SKM-1 treated with dmso at 0.1 percent for 144 hours (cell line): ENCODE measurements at regions not wholly inside any gene's neighbourhood (a gene's known extent, or its start where the extent isn't known, plus 50 kb on each side); places are given as distances from the start of the nearest gene placed in this dataset.

ENCODE experiments used
- DNase-seq: peaks from one replicate; lab custom pipeline; 2025; ENCODE audit not compliant: unreplicated experiment; lab: John Stamatoyannopoulos, UW

GRCh38 chr7:25863005-25863728 lies 288.8 kb upstream of the NFE2L3 start:
- DNase-seq, result no peak

GRCh38 chr7:25863729-25864110 lies 288.3 kb upstream of the NFE2L3 start:
- no peak for DNase-seq

- no peak for DNase-seq
These were observed 287.5 kb upstream of the NFE2L3 start for GRCh38 chr7:25864511-25864910.

GRCh38 chr7:25864943-25865751 lies 286.9 kb upstream of the NFE2L3 start:
- DNase-seq, result no peak

GRCh38 chr7:25868509-25868908 lies 283.5 kb upstream of the NFE2L3 start:
- no peak for DNase-seq

- no peak for DNase-seq
These were observed 281.4 kb upstream of the NFE2L3 start for GRCh38 chr7:25870574-25870973.

- no peak for DNase-seq
These were observed 275.9 kb upstream of the NFE2L3 start for GRCh38 chr7:25876092-25876491.

GRCh38 chr7:25877802-25878789 lies 273.9 kb upstream of the NFE2L3 start:
- DNase-seq, result no peak

- no peak for DNase-seq
These were observed 272.2 kb upstream of the NFE2L3 start for GRCh38 chr7:25879799-25880198.

- DNase-seq, result no peak
These were observed 270.5 kb upstream of the NFE2L3 start for GRCh38 chr7:25881317-25882037.

GRCh38 chr7:25882151-25882773 lies 269.7 kb upstream of the NFE2L3 start:
- no peak for DNase-seq

- DNase-seq, result no peak
These were observed 267.7 kb upstream of the NFE2L3 start for GRCh38 chr7:25884265-25884828.

- no peak for DNase-seq
These were observed 266.9 kb upstream of the NFE2L3 start for GRCh38 chr7:25885057-25885576.

GRCh38 chr7:25886387-25887240 lies 265.4 kb upstream of the NFE2L3 start:
- no peak for DNase-seq

- DNase-seq, result no peak
These were observed 264.7 kb upstream of the NFE2L3 start for GRCh38 chr7:25887266-25887665.

- DNase-seq, result no peak
These were observed 264.0 kb upstream of the NFE2L3 start for GRCh38 chr7:25887795-25888559.

- no peak for DNase-seq
These were observed 262.2 kb upstream of the NFE2L3 start for GRCh38 chr7:25889765-25890164.

GRCh38 chr7:25891591-25891990 lies 260.4 kb upstream of the NFE2L3 start:
- no peak for DNase-seq
